Fibroblast of mammary gland (primary cell): ENCODE measurements at regions not wholly inside any gene's neighbourhood (a gene's known extent, or its start where the extent isn't known, plus 50 kb on each side); places are given as distances from the start of the nearest gene placed in this dataset.

Experiments
- DNase-seq: peaks from one replicate; pipeline ENCODE4 v3.0.0-alpha.2; 2010; ENCODE audit warnings: low read depth
- H3K4me3 ChIP-seq: 2 replicates; pipeline ENCODE4 v1.5.1; 2011; ENCODE audit warnings: low read depth, mild to moderate bottlenecking, low read length, moderate library complexity; ENCODE audit not compliant: control insufficient read depth
- TF ChIP-seq, protein P1 (sequence below): conservative IDR thresholded peaks from 2 replicates; pipeline ENCODE4 v1.5.1; 2011; ENCODE audit warnings: low read depth, low read length, inconsistent platforms; ENCODE audit not compliant: control insufficient read depth, insufficient read depth

DNA sequence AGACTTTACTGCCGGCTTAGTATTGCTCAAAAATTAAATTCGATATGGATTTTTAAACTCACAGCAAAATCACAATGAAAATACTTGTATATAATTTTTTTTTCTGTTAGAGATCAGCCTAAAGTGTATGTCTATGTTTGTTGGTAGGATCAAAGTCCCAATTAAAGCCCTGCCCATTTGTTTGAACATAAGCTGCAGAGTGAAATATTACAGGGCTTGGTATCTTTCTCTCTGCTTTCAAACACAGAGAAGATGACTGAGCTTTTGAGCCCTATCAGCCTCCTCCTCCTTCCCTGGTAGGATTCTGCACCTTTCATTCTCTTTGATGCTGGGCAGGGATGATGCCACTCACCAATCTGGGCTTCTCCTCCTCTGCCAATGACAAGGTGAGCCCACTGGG is 345.4 kb downstream of the PPP1R2C start:
- DNase-seq: no peak
- TF ChIP-seq, protein P1, sequence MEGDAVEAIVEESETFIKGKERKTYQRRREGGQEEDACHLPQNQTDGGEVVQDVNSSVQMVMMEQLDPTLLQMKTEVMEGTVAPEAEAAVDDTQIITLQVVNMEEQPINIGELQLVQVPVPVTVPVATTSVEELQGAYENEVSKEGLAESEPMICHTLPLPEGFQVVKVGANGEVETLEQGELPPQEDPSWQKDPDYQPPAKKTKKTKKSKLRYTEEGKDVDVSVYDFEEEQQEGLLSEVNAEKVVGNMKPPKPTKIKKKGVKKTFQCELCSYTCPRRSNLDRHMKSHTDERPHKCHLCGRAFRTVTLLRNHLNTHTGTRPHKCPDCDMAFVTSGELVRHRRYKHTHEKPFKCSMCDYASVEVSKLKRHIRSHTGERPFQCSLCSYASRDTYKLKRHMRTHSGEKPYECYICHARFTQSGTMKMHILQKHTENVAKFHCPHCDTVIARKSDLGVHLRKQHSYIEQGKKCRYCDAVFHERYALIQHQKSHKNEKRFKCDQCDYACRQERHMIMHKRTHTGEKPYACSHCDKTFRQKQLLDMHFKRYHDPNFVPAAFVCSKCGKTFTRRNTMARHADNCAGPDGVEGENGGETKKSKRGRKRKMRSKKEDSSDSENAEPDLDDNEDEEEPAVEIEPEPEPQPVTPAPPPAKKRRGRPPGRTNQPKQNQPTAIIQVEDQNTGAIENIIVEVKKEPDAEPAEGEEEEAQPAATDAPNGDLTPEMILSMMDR: no peak
- no peak overlapping the region for H3K4me3 ChIP-seq

DNA sequence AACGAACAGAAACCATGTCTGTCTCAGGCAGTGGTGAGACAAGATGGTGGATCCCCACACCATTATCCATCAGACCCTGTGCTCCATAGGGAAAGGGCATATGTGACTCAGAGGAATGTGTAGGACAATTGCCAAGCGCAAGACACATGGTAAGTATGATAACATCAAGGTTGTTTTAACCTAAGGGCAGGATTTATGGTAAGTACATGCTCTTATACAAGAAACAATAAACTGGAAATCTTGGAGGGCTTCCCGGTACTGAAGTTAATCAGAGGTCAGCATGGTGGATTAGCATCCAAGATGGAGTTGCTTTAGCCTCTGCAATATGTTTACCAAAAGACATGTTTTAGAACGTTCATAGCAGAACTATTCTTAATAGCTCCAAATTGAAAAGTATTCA is 355.0 kb downstream of the PPP1R2C start:
- no peak for DNase-seq
- no peak overlapping the region for H3K4me3 ChIP-seq
- TF ChIP-seq, protein P1: no peak

DNA sequence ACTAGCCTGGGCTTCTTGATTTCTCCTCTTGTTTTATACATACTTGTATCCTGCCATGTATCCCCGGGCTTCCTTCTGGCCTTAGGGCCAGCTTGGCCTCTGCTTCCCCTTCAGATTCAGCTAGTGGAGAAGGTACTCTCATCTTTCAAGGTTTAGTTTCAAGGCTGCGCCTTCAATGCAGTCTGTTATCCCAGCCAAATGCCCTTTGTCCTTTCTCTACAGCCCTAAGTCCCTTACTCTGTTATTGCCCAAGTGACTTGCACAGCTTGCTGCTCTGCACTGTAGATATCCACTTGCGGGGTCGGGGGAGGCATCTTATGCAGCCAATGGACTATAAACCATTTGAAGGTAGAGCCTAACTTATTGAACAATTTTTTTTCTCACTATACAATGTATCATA is 357.5 kb downstream of the PPP1R2C start:
- TF ChIP-seq, protein P1: no peak
- no peak for DNase-seq
- H3K4me3 ChIP-seq: no peak overlapping the region

DNA sequence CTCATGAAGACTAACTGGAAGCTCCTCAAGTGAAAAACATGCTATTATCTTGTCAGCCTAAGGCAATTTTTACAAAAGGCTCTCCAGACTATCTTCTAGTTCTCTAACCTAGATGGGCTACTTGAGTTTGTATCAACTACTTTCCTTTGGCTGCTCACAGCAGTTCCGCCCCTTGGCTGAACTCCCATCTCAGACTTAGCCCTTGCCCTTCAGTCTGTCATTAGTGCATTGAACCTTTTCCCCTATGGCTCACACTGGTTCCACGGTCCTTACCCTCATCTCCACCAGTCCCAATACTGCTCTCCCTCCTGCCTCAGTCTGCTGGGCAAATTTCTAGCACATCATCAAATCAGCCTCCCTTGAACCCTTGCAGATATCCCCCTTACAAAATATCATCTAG is 362.3 kb downstream of the PPP1R2C start:
- no peak for DNase-seq
- TF ChIP-seq, protein P1: no peak
- no peak overlapping the region for H3K4me3 ChIP-seq

DNA sequence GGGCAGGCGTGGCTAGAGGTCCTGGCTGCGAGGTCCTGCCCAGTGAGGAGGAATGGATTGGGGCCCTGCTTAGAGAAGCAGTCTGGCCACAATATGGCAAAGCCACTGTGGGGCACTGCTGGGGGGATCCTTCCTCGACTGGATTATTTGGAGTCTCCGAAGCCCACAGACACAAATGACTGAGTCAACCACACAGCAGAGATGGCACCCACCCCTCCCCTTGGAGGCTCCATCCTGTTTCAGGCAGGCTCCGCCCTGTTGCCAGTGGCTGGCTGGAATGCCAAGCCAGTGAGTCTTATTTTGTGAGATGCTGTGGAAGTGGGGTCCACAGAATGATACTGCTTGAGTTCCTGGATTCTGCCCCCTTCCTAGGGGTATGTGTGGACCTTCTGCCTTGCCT is 363.9 kb downstream of the PPP1R2C start:
- no peak overlapping the region for H3K4me3 ChIP-seq
- TF ChIP-seq, protein P1: no peak
- DNase-seq: no peak

DNA sequence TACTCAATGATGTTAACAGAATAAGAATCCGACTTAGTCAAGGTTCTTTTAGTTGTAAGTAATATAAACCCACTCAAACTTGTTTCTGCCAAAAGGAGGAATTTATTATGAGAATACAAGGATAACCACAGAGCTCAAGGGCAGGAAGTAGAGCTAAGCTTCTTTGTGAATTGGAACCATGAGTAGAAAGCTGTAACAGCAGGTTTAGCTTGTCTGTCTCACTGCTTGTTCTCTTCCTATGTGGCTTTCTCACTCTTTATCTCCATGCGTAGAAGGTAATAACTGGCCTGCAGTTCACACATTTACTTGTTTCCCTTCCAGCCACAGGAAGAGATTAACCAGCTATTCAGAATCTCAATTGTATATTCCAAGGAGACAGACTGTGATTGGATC is 378.3 kb downstream of the PPP1R2C start:
- TF ChIP-seq, protein P1: no peak
- no peak overlapping the region for H3K4me3 ChIP-seq
- no peak for DNase-seq

DNA sequence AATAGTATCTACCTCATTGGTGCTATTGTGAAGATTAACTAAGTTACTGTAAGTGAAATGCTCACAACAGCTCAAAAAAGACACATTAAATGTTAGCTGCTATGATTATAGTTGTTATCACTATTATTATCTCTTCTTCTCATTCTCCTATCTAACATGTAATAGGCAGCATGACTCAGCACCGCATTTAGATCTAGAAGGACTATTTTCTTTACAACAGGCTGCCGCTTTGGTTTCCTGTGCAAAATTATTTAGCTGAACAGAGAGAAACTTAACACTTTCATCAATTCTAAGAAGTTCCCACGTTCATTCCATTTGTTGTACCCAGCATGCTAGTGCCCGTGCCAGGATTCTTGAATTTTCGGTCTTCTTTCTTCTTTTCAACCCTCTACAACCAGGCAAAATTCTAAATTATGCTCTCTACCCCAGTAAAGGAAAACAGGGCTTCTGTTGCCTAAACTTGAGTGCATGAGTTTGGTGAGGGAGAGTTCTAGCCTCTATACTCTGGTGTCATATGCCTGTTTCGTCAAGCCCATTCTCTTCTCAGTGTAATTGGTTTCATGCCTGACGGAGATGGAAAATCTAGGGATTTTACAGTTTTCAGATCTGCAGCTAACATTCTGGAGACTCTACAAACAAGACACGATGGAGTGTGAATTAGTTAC is 378.9 kb downstream of the PPP1R2C start:
- TF ChIP-seq, protein P1: no peak
- DNase-seq: no peak
- no peak overlapping the region for H3K4me3 ChIP-seq
